ENCODE measurements at regions not wholly inside any gene's neighbourhood (a gene's known extent, or its start where the extent isn't known, plus 50 kb on each side); places are given as distances from the start of the nearest gene placed in this dataset.

GRCh38 chr19:28387507-28387906 is 825.4 kb downstream of the UQCRFS1 start:
- TF ChIP-seq CTCF (IDR thresholded peaks at IDR 0.05) (no peak), POLR2A (IDR thresholded peaks at IDR 0.05) (no peak), EP300 (IDR thresholded peaks at IDR 0.05) (no peak)

Measured in sigmoid colon (tissue), 4 donors.